ENCODE measurements at regions not wholly inside any gene's neighbourhood (a gene's known extent, or its start where the extent isn't known, plus 50 kb on each side); places are given as distances from the start of the nearest gene placed in this dataset.
"Not testable (repeated sequence)": the region's sequence is repeated elsewhere in the genome, so short reads cannot be mapped to it uniquely, and the experiment has no call there.

- not testable (repeated sequence) for DNase-seq (ENCODE audit: low read depth)
These were observed 78.6 kb upstream of the HAND2 start for GRCh38 chr4:173608632-173609031.

GRCh38 chr4:173591760-173592159, 61.7 kb upstream of the HAND2 start:
- DNase-seq (ENCODE audit: low read depth): no peak

DNA sequence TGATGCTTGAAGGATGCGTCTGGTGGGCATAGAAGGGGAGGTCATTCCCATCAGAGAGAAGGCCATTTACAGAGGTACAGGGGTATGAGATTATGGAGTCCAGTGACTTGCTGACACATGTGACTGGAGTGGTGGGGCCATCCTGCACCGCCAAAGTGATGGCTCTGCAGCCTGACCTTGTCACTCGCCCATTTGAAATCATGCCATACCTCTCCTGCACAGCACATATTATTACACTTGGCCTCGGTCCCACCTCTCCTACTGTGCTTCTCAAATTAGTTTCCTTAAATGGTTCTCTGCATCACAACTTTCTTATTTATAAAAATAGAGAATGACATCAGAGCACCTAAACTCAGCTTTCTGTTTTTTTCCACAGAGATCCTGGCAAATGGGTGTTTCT, 60.7 kb upstream of the HAND2 start:
- no peak for DNase-seq (ENCODE audit: low read depth)

- DNase-seq (ENCODE audit: low read depth): no peak
These were observed 56.0 kb upstream of the HAND2 start for GRCh38 chr4:173585876-173586572.

- DNase-seq (ENCODE audit: low read depth): no peak
These were observed 54.5 kb upstream of the HAND2 start for GRCh38 chr4:173584506-173584905.
